ENCODE measurements at regions not wholly inside any gene's neighbourhood (a gene's known extent, or its start where the extent isn't known, plus 50 kb on each side); places are given as distances from the start of the nearest gene placed in this dataset.

DNA sequence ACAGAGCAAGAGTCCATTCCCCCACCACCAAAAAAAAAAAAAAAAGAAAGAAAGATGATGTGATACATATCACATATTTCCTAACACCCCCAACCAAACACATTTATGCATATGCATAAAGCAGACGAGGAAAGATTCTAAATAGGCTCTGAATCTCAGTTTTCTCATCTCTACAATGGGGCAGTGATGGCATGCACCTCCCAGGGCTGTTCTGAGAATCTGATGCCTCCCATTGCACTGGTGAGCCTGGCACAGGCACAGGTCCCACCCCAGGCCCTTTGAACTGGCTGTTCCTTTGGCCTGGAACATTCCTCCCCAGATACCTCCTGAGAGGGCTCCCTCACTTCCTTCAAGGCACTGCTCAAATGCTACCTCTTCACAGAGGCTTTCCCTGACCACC, 116.5 kb downstream of the C9orf50 start:
- DNase-seq: no peak

DNA sequence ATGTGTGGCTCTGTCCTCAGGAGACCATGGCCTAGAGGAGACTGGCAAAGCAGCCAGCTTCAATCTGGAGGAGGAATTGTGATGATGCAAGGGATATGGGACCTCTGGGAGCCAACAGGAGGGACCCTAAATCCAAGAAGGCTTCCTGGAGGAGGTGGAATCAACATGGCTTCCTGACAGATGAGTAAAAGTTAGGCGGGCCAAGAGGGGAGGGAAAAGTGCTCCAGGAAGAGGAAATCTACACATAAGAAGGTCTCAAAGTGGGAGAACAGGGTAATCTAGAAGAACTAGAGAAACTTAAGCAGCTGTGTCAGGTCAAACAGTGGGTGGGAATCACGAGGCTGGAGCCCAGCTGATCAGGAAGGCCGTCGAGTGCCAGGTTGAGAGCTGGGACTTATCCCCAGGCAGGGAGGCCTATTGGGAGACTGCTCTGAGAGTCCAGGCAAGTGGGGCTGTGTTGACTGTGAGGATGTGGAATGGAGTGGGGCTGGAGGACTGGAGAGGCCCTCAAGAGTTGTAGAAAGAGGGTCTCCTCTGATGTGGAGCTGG, 119.1 kb downstream of the C9orf50 start:
- no peak for DNase-seq

DNA sequence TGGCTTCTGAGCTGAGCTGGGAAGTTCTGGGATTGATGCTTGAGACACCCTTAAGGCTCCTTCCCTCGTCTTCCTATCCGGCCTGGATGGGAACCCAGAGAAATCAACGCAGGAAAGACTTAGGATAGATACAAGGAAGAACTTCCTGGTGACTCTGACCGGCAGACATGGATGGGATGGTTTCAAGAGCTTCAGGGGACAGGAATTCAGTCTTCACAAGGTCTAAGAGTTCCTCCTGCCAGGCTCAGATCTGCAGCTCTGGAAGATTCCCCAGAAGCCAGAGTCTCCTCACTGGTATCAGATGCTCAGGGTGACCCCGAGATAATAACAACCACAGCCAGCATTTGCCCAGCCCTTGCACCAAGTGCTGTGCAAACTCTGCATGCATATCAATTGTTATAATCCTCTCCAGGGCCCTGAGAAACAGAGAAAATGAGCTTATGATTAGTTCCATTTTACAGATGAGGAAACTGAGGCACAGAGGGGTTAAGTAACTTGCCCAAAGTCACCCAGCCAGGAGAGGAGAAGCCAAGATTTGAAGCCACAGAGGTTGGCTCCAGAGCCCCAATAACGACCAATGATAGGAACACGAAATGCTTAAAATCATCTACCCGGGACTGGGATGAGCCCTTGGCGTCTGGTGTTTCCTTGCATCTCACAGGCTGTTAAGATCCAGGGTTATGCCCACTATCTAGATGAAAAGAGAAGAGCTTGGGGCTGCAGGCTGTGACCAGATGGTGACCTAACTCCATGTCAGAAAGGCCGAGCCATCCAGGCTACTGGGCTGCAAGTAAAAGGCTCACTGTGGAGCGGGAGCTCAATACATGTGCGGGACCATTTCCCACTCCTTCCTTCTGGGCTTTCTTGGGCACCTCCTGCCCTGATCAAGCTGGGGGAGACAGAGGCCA, 119.8 kb downstream of the C9orf50 start:
- no peak for DNase-seq

DNA sequence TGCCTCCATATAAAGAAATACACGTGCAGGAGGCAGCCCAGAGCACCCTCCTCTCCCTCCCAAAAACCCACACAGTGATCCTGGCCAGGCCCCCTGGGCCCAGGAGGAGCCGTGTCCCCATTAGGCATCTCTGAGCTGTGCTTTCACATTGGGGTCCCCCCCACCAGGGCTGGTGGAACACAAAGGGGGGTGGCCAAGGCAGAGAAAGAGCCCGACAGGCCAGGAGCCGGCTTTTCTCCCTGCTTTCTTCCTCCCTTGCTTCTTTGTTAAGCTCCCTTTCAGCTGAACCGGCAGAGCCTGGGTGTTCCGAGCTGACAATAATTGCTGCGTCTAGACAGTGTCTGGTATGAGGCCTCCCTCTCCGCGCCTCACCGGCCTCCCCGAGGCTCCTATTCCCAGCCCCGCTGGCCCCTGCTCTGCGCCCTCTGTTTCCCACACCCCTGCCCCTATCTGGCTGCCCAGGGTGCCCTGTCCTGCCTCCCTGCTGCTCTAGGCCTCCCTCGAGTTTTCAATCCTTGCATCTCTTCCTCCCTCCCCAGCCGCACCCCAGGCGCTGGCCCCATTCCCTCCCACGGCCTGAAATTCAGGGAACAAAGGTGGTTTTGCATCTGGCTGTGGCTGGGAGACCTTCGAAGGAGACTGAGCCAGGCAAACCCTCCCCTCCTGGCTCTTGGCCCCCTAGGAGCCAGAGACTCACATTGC, 120.6 kb downstream of the C9orf50 start:
- DNase-seq: peak; percentile 88

DNA sequence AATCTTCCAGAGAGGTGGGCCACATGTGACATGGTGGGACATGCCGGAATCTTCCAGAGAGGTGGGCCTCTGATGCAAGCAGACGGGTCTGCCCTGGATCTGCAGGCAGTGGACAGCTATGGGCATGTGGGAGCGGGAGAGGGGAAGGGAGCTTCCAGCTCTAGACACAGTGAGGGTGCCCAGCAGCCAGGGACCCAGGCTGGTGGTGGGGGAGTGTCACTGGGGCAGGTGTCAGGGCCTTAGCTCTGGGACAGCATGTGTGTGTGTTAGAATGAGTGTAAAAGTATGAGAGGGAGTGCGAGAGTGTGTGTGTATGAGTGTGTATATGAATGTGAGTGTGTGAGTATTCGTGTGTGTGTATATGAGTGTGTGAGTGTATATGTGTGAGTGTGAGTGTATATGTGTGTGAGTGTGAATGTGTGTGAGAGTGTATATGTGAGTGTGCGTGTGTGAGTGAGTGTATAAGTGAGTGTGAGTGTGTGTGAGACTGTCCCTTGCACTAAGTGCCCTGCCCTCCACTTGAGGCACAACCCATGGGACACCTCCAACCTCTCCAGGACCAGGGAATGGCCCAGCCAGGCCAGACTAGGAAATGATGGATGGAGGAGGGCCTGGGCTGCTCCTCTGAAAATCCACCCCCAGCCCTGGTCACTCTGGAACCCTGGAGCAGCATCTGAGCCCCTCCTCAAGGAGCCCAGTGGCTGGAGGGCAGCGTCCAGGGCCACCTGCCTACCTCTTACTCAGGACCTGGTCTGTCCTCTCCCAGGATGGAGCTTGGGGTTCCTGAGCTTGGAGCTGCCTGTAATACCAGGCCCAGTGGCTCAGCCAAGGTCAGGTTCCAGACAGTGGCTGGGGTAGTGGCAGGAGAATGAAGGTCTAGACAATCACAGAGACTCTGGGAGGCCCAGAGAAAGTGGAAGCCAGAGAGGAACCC, 122.2 kb downstream of the C9orf50 start:
- no peak for DNase-seq

DNA sequence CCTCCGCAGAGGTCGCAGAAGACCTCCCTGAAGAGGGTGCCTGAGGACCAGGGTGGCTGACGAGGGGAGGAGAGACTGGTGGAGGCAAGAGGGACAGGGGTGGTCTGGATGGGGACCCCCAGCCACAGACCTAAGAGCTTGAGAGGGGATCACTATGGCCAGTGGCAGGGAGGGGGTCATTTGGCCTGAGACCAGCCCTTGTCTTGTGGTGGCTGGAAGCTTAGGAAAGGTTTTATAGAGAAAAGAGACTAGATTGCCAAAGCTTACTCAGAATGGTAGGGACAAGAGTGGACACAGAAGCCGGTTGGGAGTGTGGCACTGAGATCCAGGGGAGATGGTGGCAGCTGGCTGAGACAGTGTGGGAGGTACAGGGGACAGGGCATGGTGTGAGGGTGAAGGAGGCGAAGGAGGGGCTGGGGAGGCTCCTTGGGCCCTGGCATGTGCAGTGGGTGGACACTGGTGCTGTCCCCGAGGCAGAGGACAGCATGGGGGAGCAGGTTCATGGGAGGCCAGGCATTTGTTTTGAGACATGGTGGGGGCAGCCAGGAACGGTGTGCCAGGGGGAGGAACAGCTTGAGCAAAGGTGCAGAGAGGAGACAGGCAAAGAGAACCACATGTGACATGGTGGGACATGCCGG, 123.0 kb downstream of the C9orf50 start:
- DNase-seq: no peak

DNA sequence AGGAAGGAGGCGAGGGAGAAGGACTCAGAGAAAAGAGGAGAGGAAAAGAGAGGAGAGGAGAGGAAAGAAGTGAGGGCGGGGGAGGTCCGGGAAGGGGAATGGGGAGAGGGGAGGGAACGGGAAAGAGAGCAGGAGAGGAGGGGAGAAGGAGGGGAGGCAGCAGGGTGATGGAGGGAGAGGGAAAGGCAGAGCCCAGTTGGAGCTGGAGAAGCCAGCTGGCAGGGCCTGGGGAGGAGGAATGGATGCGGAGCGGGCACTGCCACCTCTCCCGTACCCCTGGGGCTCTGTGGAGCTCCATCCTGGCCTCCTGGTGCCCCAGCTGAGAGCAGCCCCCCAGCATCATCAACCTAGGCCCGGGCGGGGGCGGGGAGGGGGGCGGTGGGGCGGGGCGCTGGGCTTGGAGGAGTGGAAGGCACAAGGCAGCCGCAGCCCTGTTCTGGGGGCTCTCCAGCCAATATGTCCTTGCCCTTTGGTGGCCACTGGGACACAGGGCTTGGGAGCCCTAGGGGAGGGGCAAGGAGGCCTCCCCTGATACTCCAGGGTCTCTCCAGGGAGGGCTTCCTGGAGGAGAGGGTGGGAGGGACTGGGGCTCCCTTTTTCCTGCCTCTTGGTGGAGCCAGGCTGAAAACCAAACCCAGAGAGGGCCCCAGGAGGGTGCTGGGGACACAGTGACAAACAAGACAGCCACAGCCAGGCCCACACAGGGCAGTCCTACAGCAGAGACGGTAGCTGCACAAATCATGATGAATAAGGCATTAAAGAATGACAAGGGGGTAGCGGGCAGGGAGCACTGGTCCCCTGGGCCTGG, 123.7 kb downstream of the C9orf50 start:
- DNase-seq: peak; percentile 82

DNA sequence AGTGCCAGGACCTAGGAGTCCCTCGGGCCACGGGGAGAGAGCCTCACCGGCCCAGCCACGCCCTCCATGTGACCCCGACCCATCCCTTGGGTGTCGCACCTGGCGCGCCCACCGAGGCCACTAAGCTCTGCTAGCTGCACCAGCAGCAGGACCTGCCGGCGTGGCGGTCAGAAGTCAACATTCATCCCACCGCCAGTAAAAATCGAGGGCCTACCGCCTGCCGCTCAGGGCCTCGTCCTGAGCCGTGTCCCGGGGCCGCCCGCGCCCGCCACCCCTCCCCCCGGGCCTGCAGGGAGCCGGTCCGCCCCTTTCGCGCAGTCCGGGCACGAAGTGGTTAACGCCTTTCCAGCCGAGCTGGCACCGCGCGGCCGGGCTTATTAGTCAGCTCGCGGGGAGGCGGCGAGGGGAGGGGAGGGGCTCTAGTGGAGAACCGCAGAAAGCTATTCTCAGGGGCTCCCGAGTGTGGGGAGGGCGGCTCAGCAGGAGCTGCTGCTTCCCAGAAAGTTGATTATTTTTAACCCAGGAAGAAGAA, 124.4 kb downstream of the C9orf50 start:
- peak; percentile 99 for DNase-seq

DNA sequence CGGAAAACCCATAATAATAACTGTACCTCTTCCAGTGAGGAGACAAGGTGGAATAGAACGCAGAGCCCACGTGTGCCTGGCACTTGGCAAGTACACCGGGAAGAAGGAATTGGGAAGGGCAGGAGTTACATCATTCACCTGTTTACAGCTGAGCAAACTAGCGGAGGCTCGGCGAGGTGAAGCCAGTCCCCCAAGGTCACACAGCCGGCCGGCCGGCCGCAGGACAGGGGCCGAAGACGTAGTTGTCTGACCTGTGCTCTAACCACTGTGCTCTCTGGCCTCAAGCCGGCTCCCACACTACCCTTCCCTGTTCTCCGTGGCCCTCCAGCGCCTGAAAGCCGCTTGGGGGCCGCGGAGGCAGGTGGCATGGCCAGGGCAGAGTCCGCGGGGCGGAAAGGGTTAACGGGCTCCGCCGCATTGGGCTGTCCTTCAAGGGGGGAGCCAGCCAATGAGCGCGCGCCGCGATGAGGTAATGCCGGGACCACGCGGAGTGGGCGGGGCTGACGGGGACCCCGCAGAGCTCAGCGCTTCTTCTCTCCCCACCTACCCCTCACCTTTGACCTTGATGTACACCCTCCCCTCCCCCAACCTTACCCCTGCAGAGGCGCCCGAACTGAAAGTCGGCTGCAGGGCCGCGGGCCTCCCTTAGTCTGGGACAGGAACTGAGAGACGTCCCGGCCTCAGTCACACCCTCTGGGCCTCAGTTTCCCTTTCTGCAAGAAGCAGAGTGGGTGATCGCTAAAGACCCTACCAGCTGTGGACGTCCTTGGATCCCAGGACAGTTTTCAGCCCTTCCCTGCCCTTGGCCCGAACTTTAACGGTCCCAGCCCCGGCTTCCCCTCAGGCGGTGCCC, 125.1 kb downstream of the C9orf50 start:
- peak; percentile 95 for DNase-seq

DNA sequence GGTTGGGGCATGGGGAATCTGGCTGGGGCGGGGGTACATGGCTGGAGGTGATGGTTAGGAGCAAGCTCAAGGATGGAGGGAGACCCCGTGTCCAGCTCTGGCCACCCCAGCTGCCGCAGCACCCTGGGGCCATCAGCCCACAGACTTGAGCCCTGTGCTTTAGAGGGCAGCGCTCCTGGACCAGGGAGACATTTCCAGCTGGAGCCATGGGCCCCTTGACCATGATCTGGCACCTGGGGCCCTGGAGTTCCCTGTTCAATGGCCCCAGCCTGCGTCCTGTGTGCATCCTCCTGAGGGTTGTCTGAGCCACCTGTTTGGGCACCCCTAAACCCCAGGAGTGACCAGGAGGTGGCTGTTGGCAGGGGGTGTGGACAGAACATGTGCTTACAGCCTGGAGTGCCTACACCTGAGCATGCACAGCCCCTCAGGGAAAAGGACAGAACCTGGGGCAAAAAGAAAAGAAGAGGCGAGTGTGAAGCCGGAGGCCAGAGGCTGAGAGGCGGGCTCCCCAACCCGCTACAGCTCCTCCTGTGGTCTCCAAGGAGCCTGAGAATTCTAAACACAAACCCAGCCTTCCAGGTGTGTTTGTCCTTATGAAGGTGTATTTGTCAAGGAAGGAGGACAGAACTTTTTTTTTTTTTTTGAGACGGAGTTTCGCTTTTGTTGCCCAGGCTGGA, 126.7 kb downstream of the C9orf50 start:
- DNase-seq: no peak

DNA sequence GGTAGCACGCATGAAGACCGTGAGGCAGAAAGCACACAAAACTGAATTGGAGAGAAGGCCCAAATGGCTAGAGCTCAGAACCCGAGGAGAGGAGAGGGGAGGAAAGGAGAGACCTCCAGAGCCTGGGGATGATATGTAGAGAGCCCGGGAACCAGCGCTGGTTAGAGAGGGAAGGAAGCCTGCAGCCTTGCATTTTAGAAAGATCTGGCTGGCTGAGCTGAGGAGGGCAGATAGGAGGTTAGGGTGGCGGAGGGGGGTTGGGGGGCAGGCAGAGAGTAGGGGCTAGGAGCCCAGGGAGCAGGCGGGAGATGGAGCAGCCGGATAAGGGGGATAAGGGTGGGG, 127.2 kb downstream of the C9orf50 start:
- no peak for DNase-seq

DNA sequence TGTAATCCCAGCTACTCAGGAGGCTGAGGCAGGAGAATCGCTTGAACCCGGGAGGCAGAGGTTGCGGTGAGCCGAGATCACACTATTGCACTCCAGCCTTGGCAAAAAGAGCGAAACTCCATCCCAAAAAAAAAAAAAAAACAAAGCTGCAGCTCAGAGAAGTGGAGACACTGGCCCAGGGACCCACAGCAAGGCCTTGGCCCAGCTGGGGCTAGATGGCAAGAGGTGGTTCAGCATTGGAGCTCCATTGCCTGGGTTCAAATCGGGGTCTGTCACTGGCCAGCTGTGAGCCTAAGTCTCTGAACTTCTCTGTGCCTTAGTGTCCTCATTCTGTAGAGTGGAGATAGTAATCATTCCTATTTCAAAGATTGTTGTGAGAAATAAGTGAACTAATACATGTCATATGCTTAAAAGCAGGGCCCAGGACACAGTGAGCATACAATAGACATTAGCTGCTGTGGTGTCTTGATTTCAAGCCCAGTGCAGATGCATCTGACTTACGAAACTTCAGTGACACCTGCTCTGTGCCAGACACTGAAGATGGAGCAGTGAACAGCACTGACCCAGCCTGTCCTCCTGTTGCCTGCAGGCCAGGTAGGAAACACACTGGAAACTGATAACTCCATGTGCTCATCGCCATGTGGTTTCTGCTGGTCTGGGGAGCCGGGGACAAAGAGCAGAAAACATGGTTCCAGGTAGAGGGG, 127.7 kb downstream of the C9orf50 start:
- DNase-seq: no peak

DNA sequence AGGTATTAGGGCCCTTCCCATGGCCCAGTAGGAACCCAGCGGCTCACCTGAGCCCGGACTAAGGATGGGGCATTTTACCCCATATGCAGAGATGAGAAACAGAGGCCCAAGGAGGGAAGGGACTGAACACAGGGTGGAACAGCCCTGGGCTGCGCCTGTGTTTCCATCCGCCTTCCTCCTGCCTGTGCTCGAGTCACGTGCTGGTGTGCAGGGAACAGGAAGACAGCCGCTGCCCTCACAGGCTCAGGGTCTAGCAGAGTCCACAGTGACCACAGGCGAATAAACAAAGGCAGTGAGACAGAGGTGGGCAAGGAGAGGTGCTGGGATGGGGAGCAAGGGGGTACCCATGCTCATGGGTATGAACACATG, 129.4 kb downstream of the C9orf50 start:
- no peak for DNase-seq

DNA sequence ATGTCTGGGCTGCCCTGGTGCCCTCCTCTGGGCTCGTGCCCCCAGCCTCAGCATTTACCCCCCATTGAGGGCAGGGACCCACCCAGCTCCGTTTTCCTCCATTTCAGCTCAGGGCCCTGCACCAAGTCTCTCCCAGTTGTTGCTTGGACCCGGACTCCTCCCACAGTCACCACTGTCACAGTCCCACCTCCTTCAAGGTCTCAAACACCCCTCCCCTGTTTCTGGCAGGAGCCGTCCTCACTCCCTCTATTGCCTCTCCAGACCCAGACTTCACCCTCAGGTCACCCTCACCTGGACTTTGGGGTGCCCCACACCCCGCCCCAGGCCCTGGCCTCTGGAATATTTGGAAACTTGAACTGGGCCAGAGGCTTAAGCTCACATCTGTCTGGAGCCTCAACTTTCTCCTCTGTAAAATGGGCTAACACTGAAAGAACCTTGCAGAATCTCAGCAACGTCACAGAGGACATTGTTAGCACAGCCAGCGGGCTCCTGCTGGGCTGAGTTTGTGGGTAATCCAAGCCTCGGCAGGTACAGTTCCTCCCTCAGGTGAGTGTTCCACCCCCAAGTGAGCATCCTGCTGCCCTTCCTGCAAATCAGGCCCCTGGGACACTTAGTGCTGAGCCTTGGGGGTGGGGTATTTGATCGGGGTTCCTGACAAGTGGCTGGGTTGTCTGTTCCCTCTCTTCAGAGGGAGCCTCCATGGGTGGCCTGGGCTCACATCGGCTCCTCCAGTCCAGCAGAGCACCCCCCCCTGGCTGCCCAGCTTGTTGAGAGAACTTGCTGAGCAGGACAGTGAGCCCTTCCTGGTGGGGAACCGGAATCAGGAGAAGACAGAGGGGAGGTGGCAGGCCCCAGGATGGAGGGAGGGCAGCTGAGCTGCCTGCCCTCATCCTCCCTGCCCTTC, 130.1 kb downstream of the C9orf50 start:
- DNase-seq: no peak

DNA sequence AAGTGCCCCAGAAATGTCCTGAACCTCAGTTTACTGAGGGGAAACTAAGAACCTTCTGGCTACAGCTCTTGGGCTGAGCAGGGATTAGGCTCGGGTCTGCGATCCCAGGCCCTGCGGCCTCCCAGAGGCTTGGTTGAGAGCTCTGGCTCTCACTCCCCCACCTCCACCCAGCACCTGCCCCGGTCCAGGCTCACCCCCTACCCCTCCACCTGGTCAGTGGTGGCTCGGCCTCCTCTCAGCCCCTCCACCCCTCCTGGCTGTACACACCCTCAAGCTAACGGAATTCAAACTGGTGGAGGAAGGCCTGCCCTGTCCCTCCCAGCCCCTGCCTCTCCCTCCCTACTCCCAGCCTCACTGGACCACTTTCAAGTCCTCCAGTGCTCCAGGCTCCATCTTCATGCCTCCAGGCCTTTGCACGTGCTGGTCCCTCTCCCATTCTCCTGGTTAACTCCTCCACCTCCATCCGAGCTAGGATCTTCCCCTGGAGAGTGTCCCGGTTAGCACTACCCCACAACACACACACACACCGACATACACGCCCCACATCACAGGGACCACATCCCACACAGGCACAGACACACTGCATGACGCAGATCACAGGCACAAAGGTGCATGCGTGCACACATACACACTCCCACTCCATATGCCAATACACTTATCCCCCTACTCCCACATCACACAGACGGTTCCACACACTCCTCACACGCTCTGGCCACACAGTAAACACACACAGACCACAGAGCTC, 130.9 kb downstream of the C9orf50 start:
- no peak for DNase-seq

DNA sequence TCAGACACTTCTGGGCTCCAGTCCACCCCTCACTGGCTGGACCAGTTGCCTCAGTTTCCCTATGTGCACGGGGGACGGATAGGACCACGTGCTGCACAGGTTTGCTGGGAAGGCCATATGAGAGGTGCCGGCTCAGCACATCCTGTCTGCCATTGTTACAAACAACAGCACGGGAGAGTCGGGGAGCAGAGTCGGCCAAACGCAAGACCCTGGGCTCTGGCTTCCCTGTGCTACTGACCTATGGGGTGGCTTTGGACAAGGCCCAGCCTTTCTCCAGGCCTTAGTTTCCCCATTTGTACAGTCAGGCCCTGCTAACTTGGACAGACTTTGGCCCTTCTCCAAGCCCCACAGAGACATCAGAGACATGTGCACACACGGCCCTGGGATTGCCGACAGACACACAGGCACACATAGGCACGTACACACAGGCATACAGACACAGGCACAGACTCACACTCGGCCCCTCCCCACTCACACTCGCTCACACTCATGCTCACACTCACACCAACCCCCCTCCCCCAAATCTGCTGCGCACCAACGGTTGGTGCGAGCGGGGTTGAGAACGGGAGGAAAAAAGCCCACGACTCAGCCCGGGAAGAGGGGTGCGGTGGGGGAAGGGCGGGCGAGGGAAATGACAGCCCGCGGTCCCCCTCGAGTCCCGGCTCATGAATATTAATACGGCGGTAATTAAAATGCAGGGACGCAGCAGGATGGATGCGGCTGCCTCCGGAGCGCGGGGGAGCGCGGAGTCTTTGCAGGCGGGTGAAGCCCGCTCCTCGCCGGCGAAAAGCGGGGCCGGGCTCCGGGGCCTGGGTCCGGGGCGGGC, 133.0 kb downstream of the C9orf50 start:
- DNase-seq: peak; percentile 84

All from fibroblast of skin of scalp (primary cell).